HepG2 (cell line): ENCODE measurements at regions not wholly inside any gene's neighbourhood (a gene's known extent, or its start where the extent isn't known, plus 50 kb on each side); places are given as distances from the start of the nearest gene placed in this dataset.

ENCODE experiments used
- ATAC-seq: fragments of 200-7000 bp; cut with Tn5 transposase; 3 replicates; pipeline ENCODE4 v1.9.1; 2020; ENCODE audit warnings: mild to moderate bottlenecking, moderate library complexity
- BruUV-seq: library from RNA; stranded (reverse); fragments of 400-500 nt; replicated peaks from 2 replicates; lab custom pipeline; 2021; lab: Mats Ljungman, UMichigan
- CTCF ChIA-PET: fragments of 300-600 bp; formaldehyde crosslinking; extraction: SDS; loops from one replicate; lab custom pipeline; 2021; ENCODE audit warnings: low total read pairs, inconsistent platforms, low intra/inter-chr PET ratio; lab: Yijun Ruan, JAX
- POLR2A ChIA-PET: fragments of 350-600 bp; sonication (Branson Sonifier 250); formaldehyde crosslinking; loops from one replicate; lab custom pipeline; 2020; ENCODE audit warnings: antibody characterized with exemption, inconsistent platforms; lab: Yijun Ruan, JAX
- DNase-seq: peaks from one replicate; pipeline ENCODE4 v3.0.0-alpha.2; 2015; ENCODE audit warnings: low spot score
- FAIRE-seq: peaks from 3 replicates; lab custom pipeline; 2011; peaks lifted over from hg19 to GRCh38; lab: Jason Lieb, UNC
- H2AFZ ChIP-seq: one replicate; pipeline ENCODE4 v1.6.1; 2011; ENCODE audit warnings: low read length, inconsistent platforms
- H3K27ac ChIP-seq: fragments of 300-600 bp; 3 replicates; pipeline ENCODE4 v1.8.0; 2011; ENCODE audit warnings: mixed run types, mild to moderate bottlenecking, mixed read lengths, low read length, inconsistent platforms; ENCODE audit not compliant: insufficient read depth; ENCODE audit errors: extremely low read length
- H3K27me3 ChIP-seq, 2 experiments: fragments of 200-600 bp in 1 of 2; 2 replicates in 1 of 2; 3 replicates in 1 of 2; pipeline versions ENCODE4 v1.6.0 to v1.8.0; 2011; ENCODE audit warnings: low read length in 2 of 2, mild to moderate bottlenecking in 2 of 2, moderate library complexity in 2 of 2, inconsistent platforms in 1 of 2; ENCODE audit not compliant: insufficient read depth in 2 of 2, control insufficient read depth in 1 of 2
- H3K36me3 ChIP-seq, 2 experiments: fragments of 200-600 bp in 1 of 2; replicated peaks in 1 of 2; 2 replicates in 1 of 2; 3 replicates in 1 of 2; pipeline versions ENCODE4 v1.5.1 to v1.8.0; 2011; ENCODE audit warnings: low read length in 2 of 2, inconsistent platforms in 1 of 2; ENCODE audit not compliant: insufficient read depth in 2 of 2, control insufficient read depth in 1 of 2
- H3K4me1 ChIP-seq: 2 replicates; pipeline ENCODE4 v1.5.1; 2012; ENCODE audit warnings: low read length, inconsistent platforms; ENCODE audit not compliant: insufficient read depth
- H3K4me2 ChIP-seq: 2 replicates; pipeline ENCODE4 v1.6.0; 2011; ENCODE audit warnings: low read depth, low read length, inconsistent platforms
- H3K4me3 ChIP-seq, 3 experiments: fragments of 200-600 bp in 1 of 3; sonication (generic), shearing (Covaris generic) in 1 of 3; replicated peaks in 1 of 3; 2 replicates each; pipeline ENCODE4 v1.5.1; 2011 to 2016; ENCODE audit warnings: low read length in 3 of 3, inconsistent platforms in 2 of 3, low read depth in 2 of 3, mild to moderate bottlenecking in 2 of 3, control low read depth in 1 of 3, mixed read lengths in 1 of 3; ENCODE audit not compliant: insufficient read depth in 1 of 3
- H3K79me2 ChIP-seq: one replicate; pipeline ENCODE4 v1.6.1; 2011; ENCODE audit warnings: low read length, inconsistent platforms; ENCODE audit not compliant: insufficient read depth
- H3K9ac ChIP-seq: 2 replicates; pipeline ENCODE4 v1.6.0; 2011; ENCODE audit warnings: mild to moderate bottlenecking, low read depth, low read length, inconsistent platforms; ENCODE audit not compliant: insufficient read depth
- H3K9me3 ChIP-seq: 2 replicates; pipeline ENCODE4 v1.5.1; 2012; ENCODE audit warnings: mild to moderate bottlenecking, low read length
- H4K20me1 ChIP-seq: 2 replicates; pipeline ENCODE4 v1.6.0; 2011; ENCODE audit warnings: inconsistent platforms, mild to moderate bottlenecking, low read length, moderate library complexity; ENCODE audit not compliant: insufficient read depth
- DNMT1 ChIP-seq: sonication (generic); formaldehyde crosslinking; IDR thresholded peaks from 2 replicates; pipeline ENCODE4 v1.5.1; 2020; ENCODE audit warnings: mild to moderate bottlenecking, missing genetic modification reagents
- ELF4 ChIP-seq: sonication (generic); formaldehyde crosslinking; IDR thresholded peaks from 2 replicates; pipeline ENCODE4 v1.5.0; 2020; ENCODE audit warnings: missing genetic modification reagents, mild to moderate bottlenecking, moderate library complexity, borderline replicate concordance
- ERF ChIP-seq: IDR thresholded peaks from 2 replicates; pipeline ENCODE4 v1.6.1; 2018; ENCODE audit warnings: missing biosample characterization, missing genetic modification reagents
- FOXA1 ChIP-seq, 2 experiments: fragments of 450-650 bp in 1 of 2; sonication (generic) in 1 of 2; formaldehyde crosslinking in 1 of 2; IDR thresholded peaks; 2 replicates each; pipeline versions ENCODE4 v1.4.0 to v1.6.1; 2016 to 2020; ENCODE audit warnings: missing genetic modification reagents in 1 of 2
- KLF11 ChIP-seq: IDR thresholded peaks from 2 replicates; pipeline ENCODE4 v1.6.1; 2016; ENCODE audit warnings: missing compliant biosample characterization
- NFE2 ChIP-seq: sonication (generic); formaldehyde crosslinking; IDR thresholded peaks from 2 replicates; pipeline ENCODE4 v1.4.0; 2020; ENCODE audit warnings: missing genetic modification reagents
- ZFP82 ChIP-seq: sonication (generic); formaldehyde crosslinking; IDR thresholded peaks from 2 replicates; pipeline ENCODE4 v1.5.1; 2020; ENCODE audit warnings: mild to moderate bottlenecking, missing genetic modification reagents, borderline replicate concordance
- ZNF10 ChIP-seq: sonication (generic); formaldehyde crosslinking; IDR thresholded peaks from 2 replicates; pipeline ENCODE4 v1.4.0; 2020; ENCODE audit warnings: mild to moderate bottlenecking, low read depth, missing genetic modification reagents, borderline replicate concordance
- ZNF101 ChIP-seq: sonication (generic); formaldehyde crosslinking; IDR thresholded peaks from 2 replicates; pipeline ENCODE4 v1.4.0; 2020; ENCODE audit warnings: mild to moderate bottlenecking, low read depth, missing genetic modification reagents, borderline replicate concordance
- ZNF224 ChIP-seq: sonication (generic); formaldehyde crosslinking; IDR thresholded peaks from 2 replicates; pipeline ENCODE4 v1.5.0; 2020; ENCODE audit warnings: mild to moderate bottlenecking, missing genetic modification reagents
- ZNF225 ChIP-seq: sonication (generic); formaldehyde crosslinking; IDR thresholded peaks from 2 replicates; pipeline ENCODE4 v1.4.0; 2020; ENCODE audit warnings: mild to moderate bottlenecking, missing genetic modification reagents
- ZNF24 ChIP-seq: fragments of 450-650 bp; IDR thresholded peaks from 2 replicates; pipeline ENCODE4 v1.6.1; 2017; ENCODE audit warnings: antibody characterized with exemption, mild to moderate bottlenecking
- ZNF552 ChIP-seq: sonication (generic); formaldehyde crosslinking; IDR thresholded peaks from 2 replicates; pipeline ENCODE4 v1.9.0; 2022; ENCODE audit warnings: missing genetic modification reagents, mild to moderate bottlenecking, borderline replicate concordance
- ZNF614 ChIP-seq: IDR thresholded peaks from 2 replicates; pipeline ENCODE4 v1.6.1; 2018; ENCODE audit warnings: missing biosample characterization, missing genetic modification reagents, inconsistent platforms, borderline replicate concordance
- ZNF788 ChIP-seq: sonication (generic); formaldehyde crosslinking; IDR thresholded peaks from 2 replicates; pipeline ENCODE4 v1.5.0; 2020; ENCODE audit warnings: mild to moderate bottlenecking, missing genetic modification reagents, borderline replicate concordance
- WGBS: methylation state at CpG from one replicate; pipeline ENCODE4 v1.1.6; 2017; ENCODE audit warnings: low lambda C conversion rate; 5-methylcytosine and 5-hydroxymethylcytosine counted together
- in situ Hi-C: cut with HindIII; loops from 2 replicates; pipeline ENCODE4 v1.10.0; 2017; ENCODE audit warnings: low pct_unique_long_range_greater_than_20kb; ENCODE audit not compliant: extremely low pct_ligation_motif_present
- intact Hi-C: fragments of 100-400 bp; cut with micrococcal nuclease; formaldehyde crosslinking; loops from one replicate; pipeline ENCODE4 v1.10.0; 2022; ENCODE audit not compliant: unreplicated experiment
- TF ChIP-seq, protein P1 (sequence below): sonication (generic); formaldehyde crosslinking; IDR thresholded peaks from 2 replicates; pipeline ENCODE4 v1.5.1; 2020; ENCODE audit warnings: missing genetic modification reagents, mild to moderate bottlenecking, borderline replicate concordance
- TF ChIP-seq, protein P2 (sequence below): sonication (generic); formaldehyde crosslinking; IDR thresholded peaks from 2 replicates; pipeline ENCODE4 v1.4.0; 2020; ENCODE audit warnings: missing genetic modification reagents
- TF ChIP-seq, protein P3 (sequence below): IDR thresholded peaks from 2 replicates; pipeline ENCODE4 v1.6.1; 2012; ENCODE audit warnings: low read depth, low read length, improper control_type of control experiment

DNA sequence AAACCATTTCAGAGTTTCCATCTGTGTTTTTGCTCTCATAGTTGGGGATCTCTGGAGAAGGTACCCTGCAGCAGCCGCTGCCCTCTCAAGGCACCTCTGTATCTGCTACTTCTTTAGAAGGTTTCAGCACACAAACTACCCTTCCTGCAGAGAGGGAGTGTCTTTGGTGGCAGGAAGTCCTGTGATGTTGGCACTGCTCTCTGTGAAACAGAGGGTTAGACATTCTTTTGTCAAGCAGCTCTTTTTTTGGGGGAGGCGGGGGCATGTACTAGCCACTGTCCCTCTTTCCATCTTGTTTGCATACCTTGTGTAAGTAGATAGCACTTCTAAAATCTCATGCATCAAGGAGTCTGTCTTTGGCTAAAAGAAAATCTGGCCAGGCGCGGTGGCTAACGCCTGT is 352.6 kb downstream of the BMP4 start (continued):
- no peak for TF ChIP-seq ZNF225 (CRISPR knock-in tag)

DNA sequence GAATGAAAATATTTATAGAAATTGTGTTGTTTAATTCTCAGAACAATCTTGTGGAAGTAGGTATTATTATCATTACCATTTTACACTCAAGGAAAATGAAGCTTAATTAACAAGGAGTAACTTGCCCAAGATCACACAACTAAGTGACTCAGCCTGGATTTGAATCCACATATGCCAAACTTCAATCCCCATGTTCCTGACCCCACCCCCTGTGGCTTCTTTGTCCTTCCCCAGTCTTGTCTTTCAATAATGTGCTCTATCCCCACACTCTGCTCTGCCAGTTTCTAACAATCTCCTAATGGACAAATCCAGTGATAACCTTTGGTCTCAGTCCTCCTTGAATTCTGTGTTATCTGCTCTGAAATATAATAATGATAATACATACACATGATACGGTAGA is 355.2 kb downstream of the BMP4 start:
- intact Hi-C loops: no loop called here
- no peak for DNase-seq
- Histone ChIP-seq H3K9me3 (no peaks in the 10 kb centered on the region), H3K4me2 (no peak overlapping the region), H3K27me3 (no peaks in the 10 kb centered on the region), H3K4me1 (peaks cover 22% of the 10 kb centered on the region), H3K36me3 (peaks cover 2 to 6% of the 10 kb centered on the region in 2 experiments; a peak in 3 of 5 replicates), H3K79me2 (no peaks in the 10 kb centered on the region), H4K20me1 (no peaks in the 10 kb centered on the region), H3K27ac (no peak overlapping the region), H2AFZ (no peak overlapping the region), H3K9ac (no peak overlapping the region), H3K4me3 (no peak overlapping the region)
- ChIA-PET CTCF (no interaction called here), POLR2A (interaction anchor here (1.7 to 5.9 kb wide), 2 partner anchors 12 to 355 kb away, joined by 5 to 26 read pairs; partner anchors contain the start of gene BMP4)
- BruUV-seq: no TSS peak
- no peak for ATAC-seq
- WGBS: 90% methylated on average over 1 of the region's 1 CpG
- no peak for FAIRE-seq
- in situ Hi-C loops: no loop called here
- TF ChIP-seq ZNF101 (no peak), ZNF788 (CRISPR knock-in tag) (no peak), NFE2 (no peak), FOXA1 (IDR thresholded peaks at IDR 0.05) (no peak), FOXA1 (CRISPR knock-in tag; IDR thresholded peaks at IDR 0.05) (no peak), ZNF10 (CRISPR knock-in tag) (no peak), ZNF224 (CRISPR knock-in tag) (no peak), ERF (CRISPR knock-in tag) (no peak), KLF11 (CRISPR knock-in tag) (no peak), ELF4 (CRISPR knock-in tag) (no peak), ZNF24 (no peak), ZFP82 (CRISPR knock-in tag) (no peak), ZNF552 (CRISPR knock-in tag) (no peak), DNMT1 (CRISPR knock-in tag) (no peak), ZNF614 (no peak)
- TF ChIP-seq, protein P1, sequence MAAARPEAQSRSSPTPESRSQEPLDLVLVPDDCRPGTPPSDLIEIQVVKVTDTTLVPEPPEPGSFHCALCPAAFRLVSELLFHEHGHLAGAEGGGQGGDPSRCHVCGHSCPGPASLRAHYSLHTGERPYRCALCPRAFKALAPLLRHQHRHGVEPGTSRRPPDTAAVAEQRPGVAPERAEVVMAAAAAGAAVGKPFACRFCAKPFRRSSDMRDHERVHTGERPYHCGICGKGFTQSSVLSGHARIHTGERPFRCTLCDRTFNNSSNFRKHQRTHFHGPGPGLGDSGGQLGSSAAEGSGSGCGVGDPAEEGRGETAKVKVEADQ (CRISPR knock-in tag): no peak
- TF ChIP-seq, protein P2, sequence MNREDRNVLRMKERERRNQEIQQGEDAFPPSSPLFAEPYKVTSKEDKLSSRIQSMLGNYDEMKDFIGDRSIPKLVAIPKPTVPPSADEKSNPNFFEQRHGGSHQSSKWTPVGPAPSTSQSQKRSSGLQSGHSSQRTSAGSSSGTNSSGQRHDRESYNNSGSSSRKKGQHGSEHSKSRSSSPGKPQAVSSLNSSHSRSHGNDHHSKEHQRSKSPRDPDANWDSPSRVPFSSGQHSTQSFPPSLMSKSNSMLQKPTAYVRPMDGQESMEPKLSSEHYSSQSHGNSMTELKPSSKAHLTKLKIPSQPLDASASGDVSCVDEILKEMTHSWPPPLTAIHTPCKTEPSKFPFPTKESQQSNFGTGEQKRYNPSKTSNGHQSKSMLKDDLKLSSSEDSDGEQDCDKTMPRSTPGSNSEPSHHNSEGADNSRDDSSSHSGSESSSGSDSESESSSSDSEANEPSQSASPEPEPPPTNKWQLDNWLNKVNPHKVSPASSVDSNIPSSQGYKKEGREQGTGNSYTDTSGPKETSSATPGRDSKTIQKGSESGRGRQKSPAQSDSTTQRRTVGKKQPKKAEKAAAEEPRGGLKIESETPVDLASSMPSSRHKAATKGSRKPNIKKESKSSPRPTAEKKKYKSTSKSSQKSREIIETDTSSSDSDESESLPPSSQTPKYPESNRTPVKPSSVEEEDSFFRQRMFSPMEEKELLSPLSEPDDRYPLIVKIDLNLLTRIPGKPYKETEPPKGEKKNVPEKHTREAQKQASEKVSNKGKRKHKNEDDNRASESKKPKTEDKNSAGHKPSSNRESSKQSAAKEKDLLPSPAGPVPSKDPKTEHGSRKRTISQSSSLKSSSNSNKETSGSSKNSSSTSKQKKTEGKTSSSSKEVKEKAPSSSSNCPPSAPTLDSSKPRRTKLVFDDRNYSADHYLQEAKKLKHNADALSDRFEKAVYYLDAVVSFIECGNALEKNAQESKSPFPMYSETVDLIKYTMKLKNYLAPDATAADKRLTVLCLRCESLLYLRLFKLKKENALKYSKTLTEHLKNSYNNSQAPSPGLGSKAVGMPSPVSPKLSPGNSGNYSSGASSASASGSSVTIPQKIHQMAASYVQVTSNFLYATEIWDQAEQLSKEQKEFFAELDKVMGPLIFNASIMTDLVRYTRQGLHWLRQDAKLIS: no peak
- TF ChIP-seq, protein P3, sequence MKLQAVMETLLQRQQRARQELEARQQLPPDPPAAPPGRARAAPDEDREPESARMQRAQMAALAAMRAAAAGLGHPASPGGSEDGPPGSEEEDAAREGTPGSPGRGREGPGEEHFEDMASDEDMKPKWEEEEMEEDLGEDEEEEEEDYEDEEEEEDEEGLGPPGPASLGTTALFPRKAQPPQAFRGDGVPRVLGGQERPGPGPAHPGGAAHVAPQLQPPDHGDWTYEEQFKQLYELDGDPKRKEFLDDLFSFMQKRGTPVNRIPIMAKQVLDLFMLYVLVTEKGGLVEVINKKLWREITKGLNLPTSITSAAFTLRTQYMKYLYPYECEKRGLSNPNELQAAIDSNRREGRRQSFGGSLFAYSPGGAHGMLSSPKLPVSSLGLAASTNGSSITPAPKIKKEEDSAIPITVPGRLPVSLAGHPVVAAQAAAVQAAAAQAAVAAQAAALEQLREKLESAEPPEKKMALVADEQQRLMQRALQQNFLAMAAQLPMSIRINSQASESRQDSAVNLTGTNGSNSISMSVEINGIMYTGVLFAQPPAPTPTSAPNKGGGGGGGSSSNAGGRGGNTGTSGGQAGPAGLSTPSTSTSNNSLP: no peak
